ENCODE measurements at regions not wholly inside any gene's neighbourhood (a gene's known extent, or its start where the extent isn't known, plus 50 kb on each side); places are given as distances from the start of the nearest gene placed in this dataset.

GRCh38 chr4:31185014-31185585 lies 464.9 kb downstream of the PCDH7 start:
- TF ChIP-seq CTCF (conservative IDR thresholded peaks at IDR 0.05; ENCODE audit: low read length), result no peak
- TF ChIP-seq EZH2phosphoT487 (IDR thresholded peaks at IDR 0.05; ENCODE audit: borderline replicate concordance), result no peak

Measured in Loucy (cell line).